ENCODE measurements at regions not wholly inside any gene's neighbourhood (a gene's known extent, or its start where the extent isn't known, plus 50 kb on each side); places are given as distances from the start of the nearest gene placed in this dataset.

GRCh38 chr11:104385884-104386283 is 221.9 kb upstream of the PDGFD start:
- TF ChIP-seq CTCF (conservative IDR thresholded peaks at IDR 0.05; ENCODE audit: low read length) (no peak), EZH2phosphoT487 (IDR thresholded peaks at IDR 0.05; ENCODE audit: borderline replicate concordance, low read depth, low read length) (no peak)
- Histone ChIP-seq H3K27ac (ENCODE audit: low read depth, low read length, poor library complexity, severe bottlenecking) (no peak overlapping the region), H4K20me1 (ENCODE audit: insufficient read depth, low read length) (no peaks in the 10 kb centered on the region; the same call in 1 of the 2 replicates), H3K9me2 (ENCODE audit: insufficient read depth, low read length) (no peaks in the 10 kb centered on the region), H2AFZ (ENCODE audit: low read length) (no peak overlapping the region), H3K4me2 (ENCODE audit: low read length) (no peak overlapping the region), H3K4me3 (ENCODE audit: low read depth, low read length, poor library complexity, severe bottlenecking) (no peak overlapping the region), H3K4me1 (ENCODE audit: insufficient read depth, low read length, poor library complexity, severe bottlenecking) (no peaks in the 10 kb centered on the region), H3K9me3 (ENCODE audit: low read length) (no peaks in the 10 kb centered on the region), H3K36me3 (ENCODE audit: insufficient read depth, low read length) (no peaks in the 10 kb centered on the region), H3K79me2 (ENCODE audit: insufficient read depth, low read depth, low read length) (no peaks in the 10 kb centered on the region)
- DNase-seq (ENCODE audit: low spot score) = no peak
- intact Hi-C loops (cut with micrococcal nuclease; ENCODE audit: unreplicated experiment) = no loop called here
- CTCF ChIA-PET (ENCODE audit: unreplicated experiment) = no interaction called here
- no TSS peak for BruUV-seq (replicated peaks)
- POLR2A ChIA-PET = no interaction called here

- POLR2A ChIA-PET = no interaction called here
- TF ChIP-seq CTCF (conservative IDR thresholded peaks at IDR 0.05; ENCODE audit: low read length) = no peak
- no peak for TF ChIP-seq EZH2phosphoT487 (IDR thresholded peaks at IDR 0.05; ENCODE audit: borderline replicate concordance, low read depth, low read length)
- no peaks in the 10 kb centered on the region for H3K36me3 ChIP-seq (ENCODE audit: insufficient read depth, low read length)
- intact Hi-C loops (cut with micrococcal nuclease; ENCODE audit: unreplicated experiment) = no loop called here
- CTCF ChIA-PET (ENCODE audit: unreplicated experiment) = no interaction called here
- H3K79me2 ChIP-seq (ENCODE audit: insufficient read depth, low read depth, low read length) = no peaks in the 10 kb centered on the region
- H3K9me3 ChIP-seq (ENCODE audit: low read length) = no peaks in the 10 kb centered on the region
- DNase-seq (ENCODE audit: low spot score) = no peak
- H3K4me3 ChIP-seq (ENCODE audit: low read depth, low read length, poor library complexity, severe bottlenecking) = no peak overlapping the region
- BruUV-seq (replicated peaks) = no TSS peak
- no peaks in the 10 kb centered on the region for H3K9me2 ChIP-seq (ENCODE audit: insufficient read depth, low read length)
- H3K27ac ChIP-seq (ENCODE audit: low read depth, low read length, poor library complexity, severe bottlenecking) = no peak overlapping the region
- no peak overlapping the region for H3K4me2 ChIP-seq (ENCODE audit: low read length)
- no peak overlapping the region for H2AFZ ChIP-seq (ENCODE audit: low read length)
- H3K4me1 ChIP-seq (ENCODE audit: insufficient read depth, low read length, poor library complexity, severe bottlenecking) = no peaks in the 10 kb centered on the region
- no peaks in the 10 kb centered on the region for H4K20me1 ChIP-seq (ENCODE audit: insufficient read depth, low read length)
These were observed 216.4 kb upstream of the PDGFD start for GRCh38 chr11:104380358-104380757.

GRCh38 chr11:104372111-104372510 is 208.2 kb upstream of the PDGFD start:
- no peaks in the 10 kb centered on the region for H3K36me3 ChIP-seq (ENCODE audit: insufficient read depth, low read length)
- H3K79me2 ChIP-seq (ENCODE audit: insufficient read depth, low read depth, low read length) = no peaks in the 10 kb centered on the region
- no peak overlapping the region for H3K4me3 ChIP-seq (ENCODE audit: low read depth, low read length, poor library complexity, severe bottlenecking)
- ChIA-PET POLR2A (interaction anchor here (0.6 to 1.0 kb wide), 3 partner anchors 12 to 1008 kb away, joined by 4 read pairs; no protein-coding TSS in a partner anchor), CTCF (ENCODE audit: unreplicated experiment) (no interaction called here)
- H4K20me1 ChIP-seq (ENCODE audit: insufficient read depth, low read length) = no peaks in the 10 kb centered on the region
- H3K27ac ChIP-seq (ENCODE audit: low read depth, low read length, poor library complexity, severe bottlenecking) = no peak overlapping the region
- no peak overlapping the region for H3K4me2 ChIP-seq (ENCODE audit: low read length)
- no peaks in the 10 kb centered on the region for H3K4me1 ChIP-seq (ENCODE audit: insufficient read depth, low read length, poor library complexity, severe bottlenecking)
- DNase-seq (ENCODE audit: low spot score) = no peak
- no peak overlapping the region for H2AFZ ChIP-seq (ENCODE audit: low read length)
- no TSS peak for BruUV-seq (replicated peaks)
- TF ChIP-seq CTCF (conservative IDR thresholded peaks at IDR 0.05; ENCODE audit: low read length) (no peak), EZH2phosphoT487 (IDR thresholded peaks at IDR 0.05; ENCODE audit: borderline replicate concordance, low read depth, low read length) (no peak)
- no peaks in the 10 kb centered on the region for H3K9me2 ChIP-seq (ENCODE audit: insufficient read depth, low read length)
- H3K9me3 ChIP-seq (ENCODE audit: low read length) = no peaks in the 10 kb centered on the region
- intact Hi-C loops (cut with micrococcal nuclease; ENCODE audit: unreplicated experiment) = no loop called here
